SH-SY5Y (cell line): ENCODE measurements at regions not wholly inside any gene's neighbourhood (a gene's known extent, or its start where the extent isn't known, plus 50 kb on each side); places are given as distances from the start of the nearest gene placed in this dataset.

ENCODE experiments used
- GATA2 ChIP-seq: IDR thresholded peaks from 2 replicates; pipeline ENCODE4 v1.6.1; 2011; ENCODE audit warnings: mild to moderate bottlenecking, low read depth, low read length
- GATA3 ChIP-seq: IDR thresholded peaks from 2 replicates; pipeline ENCODE4 v1.6.1; 2011; ENCODE audit warnings: low read depth, mild to moderate bottlenecking, low read length, moderate library complexity

- TF ChIP-seq GATA2 = no peak
- no peak for TF ChIP-seq GATA3
Measured at GRCh38 chr9:27784847-27785713, 211.8 kb upstream of the C9orf72 start.
